HCT116 (cell line): ENCODE measurements at regions not wholly inside any gene's neighbourhood (a gene's known extent, or its start where the extent isn't known, plus 50 kb on each side); places are given as distances from the start of the nearest gene placed in this dataset.

Experiments
- ATAC-seq: fragments of 200-7000 bp; cut with Tn5 transposase; 2 replicates; pipeline ENCODE4 v1.9.1; 2020; ENCODE audit warnings: mild to moderate bottlenecking, moderate library complexity
- BruUV-seq: library from RNA; stranded (reverse); fragments of 400-500 nt; replicated peaks from 2 replicates; lab custom pipeline; 2021; lab: Mats Ljungman, UMichigan
- CTCF ChIA-PET: fragments of 300-600 bp; sonication (Branson Sonifier 250); formaldehyde crosslinking; loops from one replicate; lab custom pipeline; 2021; ENCODE audit warnings: antibody characterized with exemption; lab: Charles Lee
- POLR2A ChIA-PET: fragments of 300-600, 350-600 bp; sonication (Branson Sonifier 250); formaldehyde crosslinking; loops from one replicate; lab custom pipeline; 2021; ENCODE audit warnings: antibody characterized with exemption; lab: Charles Lee
- RAD21 ChIA-PET, 2 experiments: fragments of 300-600 bp; sonication (Branson Sonifier 250); formaldehyde crosslinking; loops; one replicate each; lab custom pipeline; 2023; ENCODE audit warnings: low total read pairs in 2 of 2; ENCODE audit not compliant: uncharacterized antibody in 2 of 2, unreplicated experiment in 2 of 2, low non-redundant PET in 1 of 2; lab: Charles Lee
- DNase-seq: peaks from one replicate; pipeline ENCODE4 v3.0.0-alpha.2; 2010; ENCODE audit warnings: low read depth, low spot score
- H2AFZ ChIP-seq: fragments of 200-600 bp; shearing (Covaris generic), sonication (generic); 2 replicates; pipeline ENCODE4 v1.6.1; 2017; ENCODE audit warnings: low read depth, mixed run types, mixed read lengths, antibody characterized with exemption, low read length; ENCODE audit not compliant: poor library complexity, severe bottlenecking
- H3K27ac ChIP-seq: 2 replicates; pipeline ENCODE4 v1.5.1; 2012; ENCODE audit warnings: low read depth, low read length
- H3K27me3 ChIP-seq: fragments of 200-600 bp; sonication (generic); 2 replicates; pipeline ENCODE4 v1.6.1; 2016; ENCODE audit warnings: mixed run types, low read length, mixed read lengths; ENCODE audit not compliant: insufficient read depth
- H3K36me3 ChIP-seq, 2 experiments: fragments of 200-500 bp in 1 of 2; fragments of 200-600 bp in 1 of 2; sonication (Bioruptor generic) in 1 of 2; sonication (generic) in 1 of 2; 2 replicates each; pipeline versions ENCODE4 v1.5.1 to v1.6.1; 2014 to 2016; ENCODE audit warnings: low read length in 2 of 2, inconsistent platforms in 1 of 2, mixed read lengths in 1 of 2, mixed run types in 1 of 2; ENCODE audit not compliant: insufficient read depth in 2 of 2, control insufficient read depth in 1 of 2
- H3K4me1 ChIP-seq, 2 experiments: fragments of 200-600 bp in 1 of 2; sonication (generic) in 1 of 2; 2 replicates each; pipeline versions ENCODE4 v1.5.1 to v1.6.1; 2012 to 2017; ENCODE audit warnings: low read length in 2 of 2, inconsistent platforms in 1 of 2, mild to moderate bottlenecking in 1 of 2, mixed read lengths in 1 of 2, mixed run types in 1 of 2, moderate library complexity in 1 of 2; ENCODE audit not compliant: insufficient read depth in 2 of 2, control insufficient read depth in 1 of 2
- H3K4me2 ChIP-seq: fragments of 200-600 bp; sonication (generic); 2 replicates; pipeline ENCODE4 v1.6.1; 2017; ENCODE audit warnings: mixed run types, low read length, mixed read lengths
- H3K4me3 ChIP-seq, 2 experiments: fragments of 200-600 bp in 1 of 2; sonication (generic) in 1 of 2; replicated peaks in 1 of 2; 2 replicates each; pipeline ENCODE4 v1.5.1; 2011 to 2016; ENCODE audit warnings: low read length in 2 of 2, control low read depth in 1 of 2, low read depth in 1 of 2, mild to moderate bottlenecking in 1 of 2, mixed read lengths in 1 of 2, mixed run types in 1 of 2
- H3K79me2 ChIP-seq: fragments of 200-600 bp; sonication (generic); 2 replicates; pipeline ENCODE4 v1.6.1; 2017; ENCODE audit warnings: mild to moderate bottlenecking, mixed run types, low read length, moderate library complexity, mixed read lengths; ENCODE audit not compliant: insufficient read depth
- H3K9ac ChIP-seq: fragments of 200-600 bp; sonication (generic); 2 replicates; pipeline ENCODE4 v1.6.1; 2016; ENCODE audit warnings: low read length, mixed read lengths
- H3K9me2 ChIP-seq: fragments of 200-600 bp; sonication (generic), shearing (Covaris generic); 2 replicates; pipeline ENCODE4 v1.6.1; 2017; ENCODE audit warnings: mixed run types, mild to moderate bottlenecking, moderate library complexity; ENCODE audit not compliant: insufficient read depth
- H3K9me3 ChIP-seq, 2 experiments: fragments of 200-500 bp in 1 of 2; fragments of 200-600 bp in 1 of 2; sonication (Bioruptor generic) in 1 of 2; sonication (generic) in 1 of 2; 2 replicates each; pipeline ENCODE4 v1.6.1; 2014 to 2017; ENCODE audit warnings: low read length in 2 of 2, mixed read lengths in 2 of 2, inconsistent platforms in 1 of 2, low read depth in 1 of 2, mild to moderate bottlenecking in 1 of 2, mixed run types in 1 of 2, moderate library complexity in 1 of 2; ENCODE audit not compliant: control insufficient read depth in 1 of 2, insufficient read depth in 1 of 2
- H4K20me1 ChIP-seq: fragments of 200-600 bp; sonication (generic), shearing (Covaris generic); 2 replicates; pipeline ENCODE4 v1.6.1; 2017; ENCODE audit warnings: mixed run types, mild to moderate bottlenecking, moderate library complexity; ENCODE audit not compliant: insufficient read depth
- EGR1 ChIP-seq: IDR thresholded peaks from 2 replicates; pipeline ENCODE4 v1.6.1; 2012; ENCODE audit warnings: low read depth
- ELF1 ChIP-seq: IDR thresholded peaks from 2 replicates; pipeline ENCODE4 v1.6.1; 2012; ENCODE audit warnings: low read depth, borderline replicate concordance
- EZH2phosphoT487 ChIP-seq: fragments of 200-600 bp; IDR thresholded peaks from 2 replicates; pipeline ENCODE4 v1.6.1; 2018; ENCODE audit warnings: antibody characterized with exemption, borderline replicate concordance
- FOSL1 ChIP-seq: IDR thresholded peaks from 2 replicates; pipeline ENCODE4 v1.6.1; 2012; ENCODE audit warnings: low read depth
- JUND ChIP-seq: IDR thresholded peaks from 2 replicates; pipeline ENCODE4 v1.6.1; 2012
- MAX ChIP-seq: IDR thresholded peaks from 2 replicates; pipeline ENCODE4 v1.6.1; 2012
- POLR2A ChIP-seq: IDR thresholded peaks from 2 replicates; pipeline ENCODE4 v1.7.0; 2011; ENCODE audit warnings: borderline replicate concordance; ENCODE audit not compliant: insufficient read depth, insufficient read length; ENCODE audit errors: extremely low read depth
- POLR2AphosphoS5 ChIP-seq: IDR thresholded peaks from 2 replicates; pipeline ENCODE4 v1.6.1; 2011; ENCODE audit warnings: mild to moderate bottlenecking, low read depth, low read length, moderate library complexity
- RAD21 ChIP-seq: IDR thresholded peaks from 2 replicates; pipeline ENCODE4 v1.6.1; 2012; ENCODE audit warnings: low read depth, mild to moderate bottlenecking
- SRF ChIP-seq: IDR thresholded peaks from 2 replicates; pipeline ENCODE4 v1.6.1; 2012; ENCODE audit warnings: low read depth
- YY1 ChIP-seq: IDR thresholded peaks from 2 replicates; pipeline ENCODE4 v1.6.1; 2011; ENCODE audit warnings: low read length, low read depth, moderate library complexity, mild to moderate bottlenecking; ENCODE audit not compliant: insufficient replicate concordance; ENCODE audit errors: extremely low read depth
- ZNF274 ChIP-seq: fragments of 200-500 bp; sonication (Bioruptor generic); IDR thresholded peaks from 2 replicates; pipeline ENCODE4 v1.6.1; 2014; ENCODE audit warnings: mild to moderate bottlenecking, low read depth, low read length, inconsistent platforms
- intact Hi-C: fragments of 100-400 bp; cut with micrococcal nuclease; formaldehyde crosslinking; loops from 2 replicates; pipeline ENCODE4 v1.10.0; 2022
- TF ChIP-seq, protein P1 (sequence below), 3 experiments: fragments of 200-600 bp in 1 of 3; sonication (generic) in 1 of 3; IDR thresholded peaks in 2 of 3; conservative IDR thresholded peaks in 1 of 3; 2 replicates each; pipeline ENCODE4 v1.5.1; 2012 to 2017; ENCODE audit warnings: low read depth in 2 of 3, low read length in 2 of 3, antibody characterized with exemption in 1 of 3, borderline replicate concordance in 1 of 3, control low read depth in 1 of 3, mild to moderate bottlenecking in 1 of 3, mixed read lengths in 1 of 3, mixed run types in 1 of 3, moderate library complexity in 1 of 3; ENCODE audit not compliant: insufficient read depth in 1 of 3
- TF ChIP-seq, protein P2 (sequence below): IDR thresholded peaks from 2 replicates; pipeline ENCODE4 v1.6.1; 2012

GRCh38 chr10:20632696-20633095, 264.4 kb downstream of the NEBL start:
- Histone ChIP-seq H3K4me1 (no peaks in the 10 kb centered on the region), H2AFZ (no peak overlapping the region), H3K4me2 (no peak overlapping the region), H3K27me3 (no peaks in the 10 kb centered on the region), H3K9ac (no peak overlapping the region), H3K4me3 (no peak overlapping the region), H3K9me2 (no peaks in the 10 kb centered on the region), H3K27ac (no peak overlapping the region), H3K36me3 (no peaks in the 10 kb centered on the region), H3K79me2 (no peaks in the 10 kb centered on the region), H4K20me1 (no peaks in the 10 kb centered on the region)
- POLR2A ChIA-PET: no interaction called here
- DNase-seq (no peak), ATAC-seq (no peak)
- CTCF ChIA-PET: no interaction called here
- RAD21 ChIA-PET: no interaction called here
- intact Hi-C loops: no loop called here
- TF ChIP-seq EZH2phosphoT487: no peak
- TF ChIP-seq ELF1: no peak
- no peak for TF ChIP-seq ZNF274
- TF ChIP-seq POLR2AphosphoS5: no peak
- TF ChIP-seq YY1: no peak
- TF ChIP-seq, protein P1, sequence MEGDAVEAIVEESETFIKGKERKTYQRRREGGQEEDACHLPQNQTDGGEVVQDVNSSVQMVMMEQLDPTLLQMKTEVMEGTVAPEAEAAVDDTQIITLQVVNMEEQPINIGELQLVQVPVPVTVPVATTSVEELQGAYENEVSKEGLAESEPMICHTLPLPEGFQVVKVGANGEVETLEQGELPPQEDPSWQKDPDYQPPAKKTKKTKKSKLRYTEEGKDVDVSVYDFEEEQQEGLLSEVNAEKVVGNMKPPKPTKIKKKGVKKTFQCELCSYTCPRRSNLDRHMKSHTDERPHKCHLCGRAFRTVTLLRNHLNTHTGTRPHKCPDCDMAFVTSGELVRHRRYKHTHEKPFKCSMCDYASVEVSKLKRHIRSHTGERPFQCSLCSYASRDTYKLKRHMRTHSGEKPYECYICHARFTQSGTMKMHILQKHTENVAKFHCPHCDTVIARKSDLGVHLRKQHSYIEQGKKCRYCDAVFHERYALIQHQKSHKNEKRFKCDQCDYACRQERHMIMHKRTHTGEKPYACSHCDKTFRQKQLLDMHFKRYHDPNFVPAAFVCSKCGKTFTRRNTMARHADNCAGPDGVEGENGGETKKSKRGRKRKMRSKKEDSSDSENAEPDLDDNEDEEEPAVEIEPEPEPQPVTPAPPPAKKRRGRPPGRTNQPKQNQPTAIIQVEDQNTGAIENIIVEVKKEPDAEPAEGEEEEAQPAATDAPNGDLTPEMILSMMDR (IDR thresholded peaks at IDR 0.05 in 2 of 3, conservative IDR thresholded peaks at IDR 0.05 in 1 of 3; ENCODE audit: borderline replicate concordance in 1 of 3, insufficient read depth in 1 of 3, low read depth in 2 of 3, low read length in 2 of 3): no peak
- TF ChIP-seq SRF: no peak
- no peak for TF ChIP-seq RAD21
- no peak for TF ChIP-seq FOSL1
- no peak for TF ChIP-seq JUND
- no peak for TF ChIP-seq EGR1
- TF ChIP-seq, protein P2, sequence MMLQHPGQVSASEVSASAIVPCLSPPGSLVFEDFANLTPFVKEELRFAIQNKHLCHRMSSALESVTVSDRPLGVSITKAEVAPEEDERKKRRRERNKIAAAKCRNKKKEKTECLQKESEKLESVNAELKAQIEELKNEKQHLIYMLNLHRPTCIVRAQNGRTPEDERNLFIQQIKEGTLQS: no peak
- no peak for TF ChIP-seq POLR2A
- no peak for TF ChIP-seq MAX
- TF ChIP-seq, all 23 proteins: peak for 0
- BruUV-seq: no TSS peak
- no peaks in the 10 kb centered on the region for H3K9me3 ChIP-seq
